ENCODE measurements at regions not wholly inside any gene's neighbourhood (a gene's known extent, or its start where the extent isn't known, plus 50 kb on each side); places are given as distances from the start of the nearest gene placed in this dataset.

DNA sequence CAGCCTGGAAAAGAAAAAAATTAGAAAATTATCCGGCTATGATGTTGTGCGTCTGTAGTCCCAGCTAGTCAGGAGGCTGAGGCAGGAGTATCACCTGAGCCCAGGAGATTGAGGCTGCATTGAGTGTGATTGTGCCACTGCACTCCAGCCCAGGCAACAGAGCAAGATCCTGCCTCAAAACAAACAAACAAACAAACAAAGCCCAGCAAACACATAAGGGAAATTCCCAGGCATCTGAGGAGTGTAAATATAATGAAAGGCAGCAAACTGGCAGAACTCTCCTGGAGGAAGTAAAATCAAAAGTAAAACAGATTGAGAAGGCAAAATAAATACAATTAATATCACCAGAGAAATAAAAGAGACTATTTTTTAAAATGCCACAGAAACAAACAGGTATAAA lies 84.5 kb upstream of the ITGB1 start:
- Histone ChIP-seq H3K9ac (ENCODE audit: insufficient read length) (no peak overlapping the region), H3K36me3 (ENCODE audit: insufficient read depth, low read length) (no peaks in the 10 kb centered on the region), H3K4me3 (no peak overlapping the region), H3K9me3 (ENCODE audit: low read depth, low read length) (no peaks in the 10 kb centered on the region), H3K27ac (no peak overlapping the region)
- no peak for DNase-seq (ENCODE audit: low read depth, low spot score)
- TF ChIP-seq EZH2 (IDR thresholded peaks at IDR 0.05): no peak
- no peak for TF ChIP-seq FOXP2 (optimal IDR thresholded peaks at IDR 0.05; ENCODE audit: control extremely low read depth, extremely low read length, insufficient read depth)
- no peak for TF ChIP-seq POLR2AphosphoS5 (IDR thresholded peaks at IDR 0.05; ENCODE audit: borderline replicate concordance, low read depth, low read length)

DNA sequence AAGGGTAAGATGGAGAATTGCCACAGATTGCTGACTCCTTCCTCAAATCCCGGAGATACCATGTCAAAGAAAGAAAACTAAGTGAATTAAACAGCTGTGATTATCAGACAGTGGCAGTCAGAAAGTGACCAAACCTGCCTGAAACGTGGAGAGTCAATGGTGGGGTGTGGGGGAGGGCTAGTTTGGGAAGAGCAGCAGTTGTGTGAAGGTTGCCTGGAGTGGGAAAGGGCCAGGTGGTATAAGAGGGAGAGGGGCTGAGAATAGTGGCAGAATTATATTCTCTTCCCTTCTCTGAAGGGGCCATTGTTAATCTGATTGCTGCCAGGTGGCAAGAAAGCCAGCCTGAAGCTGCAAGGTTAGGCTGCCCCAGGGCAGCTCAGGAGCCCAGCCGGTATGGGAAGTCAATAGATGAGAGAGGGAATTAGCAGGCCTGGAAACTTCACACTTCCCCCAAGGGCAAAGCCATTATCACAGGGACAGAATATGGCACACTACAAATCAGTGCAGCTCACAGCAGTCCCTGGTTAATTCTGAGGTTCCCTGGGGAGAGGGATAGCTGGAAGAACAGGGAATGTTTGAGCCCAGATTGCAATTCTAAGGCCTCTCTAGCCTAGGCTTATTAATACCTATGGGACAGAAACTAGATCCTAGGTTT lies 83.9 kb upstream of the ITGB1 start:
- DNase-seq (ENCODE audit: low read depth, low spot score): no peak
- Histone ChIP-seq H3K36me3 (ENCODE audit: insufficient read depth, low read length) (no peaks in the 10 kb centered on the region), H3K9me3 (ENCODE audit: low read depth, low read length) (no peaks in the 10 kb centered on the region), H3K27ac (no peak overlapping the region), H3K4me3 (no peak overlapping the region), H3K9ac (ENCODE audit: insufficient read length) (no peak overlapping the region)
- TF ChIP-seq EZH2 (IDR thresholded peaks at IDR 0.05) (no peak), POLR2AphosphoS5 (IDR thresholded peaks at IDR 0.05; ENCODE audit: borderline replicate concordance, low read depth, low read length) (no peak), FOXP2 (optimal IDR thresholded peaks at IDR 0.05; ENCODE audit: control extremely low read depth, extremely low read length, insufficient read depth) (no peak)

DNA sequence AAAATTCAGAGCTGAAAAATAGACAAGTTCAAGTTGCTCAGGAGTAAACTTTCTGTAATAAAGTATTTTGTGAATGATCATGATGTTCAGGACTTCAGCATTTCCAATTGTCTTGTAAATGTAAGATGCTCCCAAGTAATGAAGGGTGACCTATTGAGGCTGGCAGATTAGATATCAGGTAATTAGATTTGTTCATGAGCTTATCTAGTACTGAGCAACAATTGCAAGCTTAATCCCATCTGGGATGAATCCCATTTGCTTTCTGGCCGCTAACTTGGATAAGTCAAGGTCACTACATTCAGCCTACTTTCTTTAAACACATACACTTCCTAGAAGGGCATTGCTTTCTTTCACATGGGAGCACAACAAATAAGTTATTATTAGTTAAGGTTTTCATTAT lies 82.4 kb upstream of the ITGB1 start:
- TF ChIP-seq POLR2AphosphoS5 (IDR thresholded peaks at IDR 0.05; ENCODE audit: borderline replicate concordance, low read depth, low read length) (no peak), EZH2 (IDR thresholded peaks at IDR 0.05) (no peak), FOXP2 (optimal IDR thresholded peaks at IDR 0.05; ENCODE audit: control extremely low read depth, extremely low read length, insufficient read depth) (no peak)
- Histone ChIP-seq H3K4me3 (no peak overlapping the region), H3K36me3 (ENCODE audit: insufficient read depth, low read length) (no peaks in the 10 kb centered on the region), H3K9me3 (ENCODE audit: low read depth, low read length) (no peaks in the 10 kb centered on the region), H3K27ac (no peak overlapping the region), H3K9ac (ENCODE audit: insufficient read length) (no peak overlapping the region)
- no peak for DNase-seq (ENCODE audit: low read depth, low spot score)

DNA sequence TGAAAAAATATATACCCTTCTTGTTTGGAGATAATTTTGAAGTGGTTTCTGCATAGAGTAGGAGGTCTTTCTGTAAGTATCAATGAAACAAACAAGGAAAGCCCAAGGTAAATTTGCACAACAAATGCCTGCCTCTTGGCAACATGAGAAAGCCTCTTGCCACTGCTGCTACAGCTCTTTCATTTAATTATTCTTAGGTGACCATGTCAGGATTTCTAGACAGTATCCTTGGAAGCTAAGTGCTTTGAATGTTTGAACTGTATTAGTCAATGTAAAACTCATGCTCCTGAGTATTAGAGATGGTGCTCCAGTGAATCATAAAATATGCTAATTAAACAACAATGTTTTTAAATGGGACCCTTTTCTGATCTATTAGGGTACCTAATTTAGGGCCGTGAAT lies 81.2 kb upstream of the ITGB1 start:
- Histone ChIP-seq H3K4me3 (no peak overlapping the region), H3K9me3 (ENCODE audit: low read depth, low read length) (no peaks in the 10 kb centered on the region), H3K9ac (ENCODE audit: insufficient read length) (no peak overlapping the region), H3K27ac (no peak overlapping the region), H3K36me3 (ENCODE audit: insufficient read depth, low read length) (no peaks in the 10 kb centered on the region)
- TF ChIP-seq EZH2 (IDR thresholded peaks at IDR 0.05) (no peak), FOXP2 (optimal IDR thresholded peaks at IDR 0.05; ENCODE audit: control extremely low read depth, extremely low read length, insufficient read depth) (no peak), POLR2AphosphoS5 (IDR thresholded peaks at IDR 0.05; ENCODE audit: borderline replicate concordance, low read depth, low read length) (no peak)
- DNase-seq (ENCODE audit: low read depth, low spot score): no peak

DNA sequence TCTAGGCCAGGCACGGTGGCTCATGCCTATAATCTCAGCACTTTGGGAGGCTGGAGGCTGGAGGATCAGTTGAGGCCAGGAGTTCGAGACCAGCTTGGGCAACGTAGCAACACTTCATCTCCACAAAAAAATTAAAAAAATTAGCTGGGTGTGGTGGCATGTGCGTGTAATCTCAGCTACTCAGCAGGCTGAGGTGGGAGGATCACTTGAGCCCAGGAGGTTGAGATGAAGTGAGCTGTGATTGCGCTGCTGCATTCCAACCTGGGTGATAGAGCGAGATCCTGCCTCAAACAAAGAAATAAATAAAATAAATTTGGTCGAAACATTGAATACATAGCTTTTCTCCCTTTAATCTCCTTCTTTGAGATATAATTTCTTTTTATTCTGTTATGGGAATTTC lies 80.6 kb upstream of the ITGB1 start:
- Histone ChIP-seq H3K36me3 (ENCODE audit: insufficient read depth, low read length) (no peaks in the 10 kb centered on the region), H3K27ac (no peak overlapping the region), H3K9ac (ENCODE audit: insufficient read length) (no peak overlapping the region), H3K4me3 (no peak overlapping the region), H3K9me3 (ENCODE audit: low read depth, low read length) (no peaks in the 10 kb centered on the region)
- TF ChIP-seq FOXP2 (optimal IDR thresholded peaks at IDR 0.05; ENCODE audit: control extremely low read depth, extremely low read length, insufficient read depth) (no peak), POLR2AphosphoS5 (IDR thresholded peaks at IDR 0.05; ENCODE audit: borderline replicate concordance, low read depth, low read length) (no peak), EZH2 (IDR thresholded peaks at IDR 0.05) (no peak)
- DNase-seq (ENCODE audit: low read depth, low spot score): no peak

DNA sequence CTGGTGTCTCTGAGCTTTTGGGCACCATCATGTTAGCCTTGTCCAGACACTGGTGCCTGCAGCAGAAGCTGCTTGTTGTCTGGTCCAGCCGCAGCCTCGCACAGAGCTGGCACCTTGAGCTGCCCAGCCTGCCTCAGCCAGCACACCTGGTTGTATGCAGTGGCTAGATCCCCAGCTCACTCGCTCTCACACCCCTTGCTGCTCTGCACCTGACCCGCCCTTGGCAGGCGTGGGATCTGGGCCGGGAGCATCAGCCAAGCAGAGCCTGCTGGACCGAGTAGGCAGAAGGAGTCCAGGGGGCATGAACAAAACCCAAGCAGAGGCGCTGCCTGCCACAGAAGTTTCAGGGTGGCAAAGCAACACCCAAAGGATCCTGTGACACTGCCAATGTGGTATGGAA lies 79.7 kb upstream of the ITGB1 start:
- Histone ChIP-seq H3K9me3 (ENCODE audit: low read depth, low read length) (no peaks in the 10 kb centered on the region), H3K36me3 (ENCODE audit: insufficient read depth, low read length) (no peaks in the 10 kb centered on the region), H3K9ac (ENCODE audit: insufficient read length) (no peak overlapping the region), H3K4me3 (no peak overlapping the region), H3K27ac (no peak overlapping the region)
- TF ChIP-seq POLR2AphosphoS5 (IDR thresholded peaks at IDR 0.05; ENCODE audit: borderline replicate concordance, low read depth, low read length) (no peak), FOXP2 (optimal IDR thresholded peaks at IDR 0.05; ENCODE audit: control extremely low read depth, extremely low read length, insufficient read depth) (no peak), EZH2 (IDR thresholded peaks at IDR 0.05) (no peak)
- no peak for DNase-seq (ENCODE audit: low read depth, low spot score)

DNA sequence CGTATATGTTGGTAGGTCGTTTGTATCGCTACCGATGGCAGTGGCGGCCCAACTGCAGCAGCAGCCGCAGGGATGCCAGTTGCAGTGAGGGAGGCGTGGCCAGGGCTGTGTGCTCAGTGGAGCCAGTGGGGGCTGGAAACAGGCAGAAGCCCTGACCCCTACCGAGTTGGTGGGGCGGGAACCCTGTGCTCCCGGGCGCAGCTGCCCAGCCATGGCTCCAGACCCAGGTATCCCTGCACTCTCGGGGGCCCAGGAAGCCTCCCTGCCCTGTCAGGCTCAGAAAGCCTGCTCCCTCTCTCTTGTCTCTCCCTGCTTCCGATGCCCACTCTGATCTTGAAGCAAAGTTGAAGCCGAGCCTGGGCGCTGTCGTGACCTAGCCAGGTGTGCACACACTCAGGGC lies 78.6 kb upstream of the ITGB1 start:
- no peaks in the 10 kb centered on the region for H3K9me3 ChIP-seq (ENCODE audit: low read depth, low read length)
- no peak overlapping the region for H3K9ac ChIP-seq (ENCODE audit: insufficient read length)
- no peaks in the 10 kb centered on the region for H3K36me3 ChIP-seq (ENCODE audit: insufficient read depth, low read length)
- H3K4me3 ChIP-seq: no peak overlapping the region
- TF ChIP-seq FOXP2 (optimal IDR thresholded peaks at IDR 0.05; ENCODE audit: control extremely low read depth, extremely low read length, insufficient read depth) (no peak), POLR2AphosphoS5 (IDR thresholded peaks at IDR 0.05; ENCODE audit: borderline replicate concordance, low read depth, low read length) (no peak)
- DNase-seq (ENCODE audit: low read depth, low spot score): no peak
- H3K27ac ChIP-seq: no peak overlapping the region

DNA sequence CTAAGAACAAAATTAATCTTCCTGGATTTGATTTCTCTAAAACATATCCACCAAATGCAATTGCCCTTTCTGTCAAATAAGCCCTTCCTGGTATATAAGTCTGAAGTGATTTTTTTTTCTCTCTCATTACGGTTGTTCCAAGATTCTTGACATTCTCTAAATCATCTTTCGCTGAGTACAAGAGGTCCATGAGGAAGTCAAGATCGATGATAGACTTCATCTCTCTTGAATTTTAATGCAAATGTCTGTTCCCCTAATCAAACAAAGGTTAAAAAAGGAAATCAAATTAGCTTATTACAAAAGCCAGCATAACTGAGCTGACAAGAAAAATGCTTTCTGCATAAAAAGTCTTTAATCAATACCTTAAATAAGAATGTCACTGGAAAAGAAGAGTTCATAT lies 77.4 kb upstream of the ITGB1 start:
- Histone ChIP-seq H3K9ac (ENCODE audit: insufficient read length) (no peak overlapping the region), H3K4me3 (no peak overlapping the region), H3K36me3 (ENCODE audit: insufficient read depth, low read length) (no peaks in the 10 kb centered on the region), H3K27ac (no peak overlapping the region), H3K9me3 (ENCODE audit: low read depth, low read length) (no peaks in the 10 kb centered on the region)
- no peak for TF ChIP-seq FOXP2 (optimal IDR thresholded peaks at IDR 0.05; ENCODE audit: control extremely low read depth, extremely low read length, insufficient read depth)
- DNase-seq (ENCODE audit: low read depth, low spot score): no peak

DNA sequence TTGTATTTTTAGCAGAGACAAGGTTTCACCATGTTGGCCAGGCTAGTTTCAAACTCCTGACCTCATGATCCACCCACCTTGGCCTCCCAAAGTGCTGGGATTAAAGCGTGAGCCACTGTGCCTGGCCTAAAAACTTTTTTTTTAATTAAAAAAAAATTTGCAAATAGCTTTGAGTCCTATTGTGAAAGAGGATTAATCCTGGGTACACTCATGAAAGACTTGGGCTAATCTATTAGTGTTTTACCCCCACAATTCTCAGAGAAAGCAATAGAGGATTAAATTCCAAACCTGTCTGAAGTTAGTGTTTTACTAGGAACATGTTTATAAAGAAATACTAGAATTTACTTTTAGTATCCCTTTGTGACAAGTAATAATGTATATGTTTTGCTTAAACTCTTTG lies 76.9 kb upstream of the ITGB1 start:
- no peak for TF ChIP-seq FOXP2 (optimal IDR thresholded peaks at IDR 0.05; ENCODE audit: control extremely low read depth, extremely low read length, insufficient read depth)
- no peak for TF ChIP-seq POLR2AphosphoS5 (IDR thresholded peaks at IDR 0.05; ENCODE audit: borderline replicate concordance, low read depth, low read length)
- no peak for TF ChIP-seq EZH2 (IDR thresholded peaks at IDR 0.05)
- no peak for DNase-seq (ENCODE audit: low read depth, low spot score)
- no peaks in the 10 kb centered on the region for H3K36me3 ChIP-seq (ENCODE audit: insufficient read depth, low read length)
- H3K9ac ChIP-seq (ENCODE audit: insufficient read length): no peak overlapping the region
- H3K4me3 ChIP-seq: no peak overlapping the region
- H3K27ac ChIP-seq: no peak overlapping the region
- no peaks in the 10 kb centered on the region for H3K9me3 ChIP-seq (ENCODE audit: low read depth, low read length)

Data from SK-N-MC (cell line).